PC-9 (cell line): ENCODE measurements at regions not wholly inside any gene's neighbourhood (a gene's known extent, or its start where the extent isn't known, plus 50 kb on each side); places are given as distances from the start of the nearest gene placed in this dataset.

ENCODE experiments used
- CTCF ChIP-seq: fragments of 200-600 bp; sonication (generic); conservative IDR thresholded peaks from 2 replicates; pipeline ENCODE4 v1.6.1; 2017; ENCODE audit warnings: mixed run types, antibody characterized with exemption, mild to moderate bottlenecking, moderate library complexity
- EZH2 ChIP-seq: fragments of 200-600 bp; sonication (generic); IDR thresholded peaks from 2 replicates; pipeline ENCODE4 v1.8.0; 2017; ENCODE audit warnings: antibody characterized with exemption, low read depth

DNA sequence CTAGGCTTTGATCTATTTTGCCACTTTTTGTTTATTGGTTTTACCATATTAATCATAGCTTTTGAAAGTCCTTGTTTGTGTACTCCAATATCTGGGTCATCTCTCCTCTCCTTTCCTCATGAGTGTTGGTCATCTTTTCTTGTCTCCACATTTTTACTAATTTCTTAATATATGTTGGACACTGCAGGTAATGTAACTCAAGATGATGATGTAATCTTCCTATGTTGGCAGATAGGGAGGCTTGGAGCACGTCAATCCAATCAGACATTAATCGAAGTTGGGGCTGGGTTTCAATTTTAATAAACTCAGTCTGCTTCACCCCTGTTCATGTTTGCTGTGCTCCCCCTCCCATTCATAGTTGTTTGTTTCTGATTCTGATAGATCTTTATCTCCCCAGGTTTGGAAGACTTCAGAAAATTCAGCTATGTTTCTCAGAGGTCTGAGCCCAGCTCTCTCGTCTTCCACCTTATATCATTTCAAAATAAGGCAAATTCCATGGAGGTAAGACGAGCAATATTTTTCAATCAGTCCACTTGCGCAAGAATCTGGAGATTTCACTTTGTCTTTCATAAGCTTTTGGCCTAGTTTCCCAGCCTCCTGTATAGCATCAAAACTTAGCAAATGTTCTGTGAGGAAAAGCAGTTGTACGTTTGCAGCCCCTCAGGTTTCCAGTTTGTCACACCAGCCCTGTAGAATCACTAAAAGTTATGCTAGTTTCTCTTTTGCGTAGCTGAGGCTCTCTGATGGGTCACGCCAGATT lies 504.1 kb downstream of the TMTC2 start:
- TF ChIP-seq CTCF (no peak), EZH2 (no peak)
